ENCODE measurements at regions not wholly inside any gene's neighbourhood (a gene's known extent, or its start where the extent isn't known, plus 50 kb on each side); places are given as distances from the start of the nearest gene placed in this dataset.

DNA sequence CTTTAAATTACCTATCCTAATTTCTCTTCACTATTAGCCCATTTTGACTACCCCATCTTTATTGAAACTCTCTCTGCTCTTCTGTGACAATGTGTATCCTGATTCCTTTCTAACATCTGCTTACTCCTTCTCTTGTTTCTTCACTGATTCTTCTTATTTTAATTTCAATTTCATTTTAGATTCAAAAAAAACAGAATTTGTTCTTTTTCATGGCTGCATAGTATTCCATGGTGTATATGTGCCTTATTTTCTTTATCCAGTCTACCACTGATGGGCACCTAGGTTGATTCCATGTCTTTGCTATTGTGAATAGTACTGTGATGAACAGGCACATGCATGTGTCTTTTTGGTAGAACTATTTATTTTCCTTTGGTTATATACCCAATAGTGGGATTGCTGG, 120.0 kb upstream of the VAMP7 start:
- TF ChIP-seq, protein P1, sequence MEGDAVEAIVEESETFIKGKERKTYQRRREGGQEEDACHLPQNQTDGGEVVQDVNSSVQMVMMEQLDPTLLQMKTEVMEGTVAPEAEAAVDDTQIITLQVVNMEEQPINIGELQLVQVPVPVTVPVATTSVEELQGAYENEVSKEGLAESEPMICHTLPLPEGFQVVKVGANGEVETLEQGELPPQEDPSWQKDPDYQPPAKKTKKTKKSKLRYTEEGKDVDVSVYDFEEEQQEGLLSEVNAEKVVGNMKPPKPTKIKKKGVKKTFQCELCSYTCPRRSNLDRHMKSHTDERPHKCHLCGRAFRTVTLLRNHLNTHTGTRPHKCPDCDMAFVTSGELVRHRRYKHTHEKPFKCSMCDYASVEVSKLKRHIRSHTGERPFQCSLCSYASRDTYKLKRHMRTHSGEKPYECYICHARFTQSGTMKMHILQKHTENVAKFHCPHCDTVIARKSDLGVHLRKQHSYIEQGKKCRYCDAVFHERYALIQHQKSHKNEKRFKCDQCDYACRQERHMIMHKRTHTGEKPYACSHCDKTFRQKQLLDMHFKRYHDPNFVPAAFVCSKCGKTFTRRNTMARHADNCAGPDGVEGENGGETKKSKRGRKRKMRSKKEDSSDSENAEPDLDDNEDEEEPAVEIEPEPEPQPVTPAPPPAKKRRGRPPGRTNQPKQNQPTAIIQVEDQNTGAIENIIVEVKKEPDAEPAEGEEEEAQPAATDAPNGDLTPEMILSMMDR (conservative IDR thresholded peaks at IDR 0.05; ENCODE audit: low read length): no peak
- TF ChIP-seq EZH2phosphoT487 (IDR thresholded peaks at IDR 0.05; ENCODE audit: borderline replicate concordance): no peak

Data from Loucy (cell line).